ENCODE measurements at regions not wholly inside any gene's neighbourhood (a gene's known extent, or its start where the extent isn't known, plus 50 kb on each side); places are given as distances from the start of the nearest gene placed in this dataset.

GRCh38 chr4:181760560-181760959, 482.6 kb upstream of the TENM3 start:
- Histone ChIP-seq H3K36me3 (no peaks in the 10 kb centered on the region), H3K4me1 (no peaks in the 10 kb centered on the region), H3K9me3 (no peaks in the 10 kb centered on the region), H3K27ac (no peak overlapping the region), H3K27me3 (no peaks in the 10 kb centered on the region), H3K4me3 (no peak overlapping the region)
- intact Hi-C loops (cut with DNase I): no loop called here
- no peak for DNase-seq
- TF ChIP-seq, protein P1, sequence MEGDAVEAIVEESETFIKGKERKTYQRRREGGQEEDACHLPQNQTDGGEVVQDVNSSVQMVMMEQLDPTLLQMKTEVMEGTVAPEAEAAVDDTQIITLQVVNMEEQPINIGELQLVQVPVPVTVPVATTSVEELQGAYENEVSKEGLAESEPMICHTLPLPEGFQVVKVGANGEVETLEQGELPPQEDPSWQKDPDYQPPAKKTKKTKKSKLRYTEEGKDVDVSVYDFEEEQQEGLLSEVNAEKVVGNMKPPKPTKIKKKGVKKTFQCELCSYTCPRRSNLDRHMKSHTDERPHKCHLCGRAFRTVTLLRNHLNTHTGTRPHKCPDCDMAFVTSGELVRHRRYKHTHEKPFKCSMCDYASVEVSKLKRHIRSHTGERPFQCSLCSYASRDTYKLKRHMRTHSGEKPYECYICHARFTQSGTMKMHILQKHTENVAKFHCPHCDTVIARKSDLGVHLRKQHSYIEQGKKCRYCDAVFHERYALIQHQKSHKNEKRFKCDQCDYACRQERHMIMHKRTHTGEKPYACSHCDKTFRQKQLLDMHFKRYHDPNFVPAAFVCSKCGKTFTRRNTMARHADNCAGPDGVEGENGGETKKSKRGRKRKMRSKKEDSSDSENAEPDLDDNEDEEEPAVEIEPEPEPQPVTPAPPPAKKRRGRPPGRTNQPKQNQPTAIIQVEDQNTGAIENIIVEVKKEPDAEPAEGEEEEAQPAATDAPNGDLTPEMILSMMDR (IDR thresholded peaks at IDR 0.05): no peak
- no peak for ATAC-seq

DNA sequence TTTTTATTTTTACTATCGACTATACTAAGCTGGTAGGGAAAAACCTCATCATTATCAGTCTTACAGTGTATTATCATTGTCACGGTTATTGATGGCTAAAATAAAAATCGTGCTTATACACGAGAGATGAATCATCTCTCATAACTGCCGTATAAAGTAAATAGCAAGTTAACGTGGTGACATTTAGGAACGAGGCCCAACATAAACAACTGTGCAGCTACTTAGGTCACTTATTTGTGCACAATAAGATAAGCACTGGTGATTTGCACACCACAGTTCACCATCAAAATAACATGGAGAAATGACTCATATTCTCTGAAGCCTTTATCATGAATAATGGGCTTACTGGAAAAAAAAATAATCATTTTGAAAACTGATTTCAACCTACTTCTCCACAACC, 482.0 kb upstream of the TENM3 start:
- Histone ChIP-seq H3K27ac (no peak overlapping the region), H3K4me1 (no peaks in the 10 kb centered on the region), H3K9me3 (no peaks in the 10 kb centered on the region), H3K27me3 (no peaks in the 10 kb centered on the region), H3K4me3 (no peak overlapping the region), H3K36me3 (no peaks in the 10 kb centered on the region)
- ATAC-seq: no peak
- intact Hi-C loops (cut with DNase I): no loop called here
- WGBS, 2 donors: 65 to 71% methylated on average over 7 of the region's 7 CpGs
- TF ChIP-seq, protein P1 (IDR thresholded peaks at IDR 0.05): no peak
- DNase-seq: no peak

DNA sequence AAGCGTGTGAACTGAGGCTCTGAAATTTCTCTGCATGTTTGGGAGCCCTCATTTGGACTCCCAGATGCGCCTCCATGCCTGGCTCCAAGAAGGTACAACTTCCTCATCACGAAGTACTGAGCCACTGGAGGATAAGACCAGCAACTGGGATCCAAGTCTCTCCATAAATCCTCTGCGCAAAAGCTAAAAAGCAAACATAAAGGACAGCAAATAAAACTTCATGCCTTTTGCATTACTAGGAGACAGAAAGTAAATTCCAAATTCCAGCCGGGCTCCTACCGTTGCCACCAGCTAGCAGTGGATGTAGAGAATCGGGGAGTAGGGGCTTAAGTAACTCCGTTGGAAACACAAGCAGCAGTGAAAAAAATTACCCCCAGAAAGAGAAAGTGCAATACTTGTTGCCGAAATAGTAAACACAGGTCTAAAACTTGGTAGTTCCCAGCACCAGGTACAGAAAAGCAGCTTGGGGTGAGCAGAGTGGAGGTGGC, 477.1 kb upstream of the TENM3 start:
- Histone ChIP-seq H3K4me1 (no peaks in the 10 kb centered on the region), H3K27ac (no peak overlapping the region), H3K9me3 (peaks cover 0 to 4% (median 0%) of the 10 kb centered on the region in 11 donors), H3K27me3 (no peaks in the 10 kb centered on the region), H3K36me3 (no peaks in the 10 kb centered on the region), H3K4me3 (no peak overlapping the region)
- DNase-seq: no peak
- 86 to 89% methylated on average over 9 of the region's 9 CpGs for WGBS, 2 donors
- no peak for ATAC-seq
- TF ChIP-seq, protein P1 (IDR thresholded peaks at IDR 0.05): no peak
- intact Hi-C loops (cut with DNase I): no loop called here

DNA sequence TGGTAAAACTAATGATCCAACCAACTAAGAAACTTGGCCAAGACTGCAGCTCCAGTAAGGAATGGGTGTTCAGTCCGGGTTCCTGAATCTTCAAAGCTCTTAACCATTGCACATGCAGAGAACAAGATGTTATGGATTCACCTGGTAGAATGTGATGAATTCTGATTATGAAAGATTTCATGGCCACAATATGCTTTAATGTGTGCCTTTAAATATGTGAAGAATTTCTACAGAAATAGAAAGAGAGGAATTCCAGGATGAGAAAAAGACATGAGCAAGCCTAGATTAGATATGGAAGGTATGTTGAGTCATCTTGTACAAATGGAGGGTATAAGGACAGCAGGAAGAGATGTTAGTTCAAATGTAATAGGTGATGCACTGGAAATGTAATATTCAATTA, 472.2 kb upstream of the TENM3 start:
- H3K27ac ChIP-seq: no peak overlapping the region
- peaks cover 0 to 4% (median 0%) of the 10 kb centered on the region in 11 donors for H3K9me3 ChIP-seq
- intact Hi-C loops (cut with DNase I): no loop called here
- ATAC-seq (no peak), DNase-seq (no peak)
- H3K27me3 ChIP-seq: no peaks in the 10 kb centered on the region
- H3K4me1 ChIP-seq: no peaks in the 10 kb centered on the region
- WGBS, 2 donors: 86% methylated on average over 1 of the region's 1 CpG
- no peak overlapping the region for H3K4me3 ChIP-seq
- TF ChIP-seq, protein P1 (IDR thresholded peaks at IDR 0.05): no peak
- no peaks in the 10 kb centered on the region for H3K36me3 ChIP-seq
